ENCODE measurements at regions not wholly inside any gene's neighbourhood (a gene's known extent, or its start where the extent isn't known, plus 50 kb on each side); places are given as distances from the start of the nearest gene placed in this dataset.
A peak's percentile ranks its signal among the peaks of the same experiment; 100 is the strongest.

GRCh38 chr18:26700728-26701127 is 152.4 kb upstream of the KCTD1 start:
- H3K27ac Mint-ChIP-seq = no peak overlapping the region
- H3K4me3 Mint-ChIP-seq = no peak overlapping the region
- CTCF ChIA-PET = no interaction called here
- no peaks in the 10 kb centered on the region for H3K4me1 Mint-ChIP-seq
- no peak for DNase-seq
- H3K27me3 Mint-ChIP-seq = peaks cover 4% of the 10 kb centered on the region
- no peaks in the 10 kb centered on the region for H3K36me3 Mint-ChIP-seq
- H3K9me3 Mint-ChIP-seq = no peaks in the 10 kb centered on the region

DNA sequence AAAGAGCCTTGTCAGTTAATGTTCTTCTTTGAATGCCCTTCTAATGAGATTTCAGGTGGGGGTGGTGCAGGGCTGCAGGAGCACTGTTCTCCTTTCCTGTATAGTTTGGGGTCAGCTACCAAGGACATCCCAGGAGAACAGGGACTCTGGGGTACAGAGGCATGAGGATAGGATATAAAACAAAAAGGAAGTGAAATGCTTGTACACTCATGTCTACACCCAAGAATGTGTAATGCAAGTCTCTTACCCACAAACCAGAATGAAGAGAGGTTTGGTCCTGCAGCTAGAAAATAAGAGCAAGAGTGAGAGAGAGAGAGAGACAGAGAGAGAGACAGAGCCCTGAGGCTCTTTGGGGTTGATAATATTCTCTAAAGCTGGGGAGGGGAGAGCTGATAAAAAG is 151.8 kb upstream of the KCTD1 start:
- Mint-ChIP-seq H3K27me3 (peaks cover 4% of the 10 kb centered on the region), H3K4me3 (no peak overlapping the region), H3K9me3 (no peaks in the 10 kb centered on the region), H3K36me3 (no peaks in the 10 kb centered on the region), H3K27ac (no peak overlapping the region), H3K4me1 (no peaks in the 10 kb centered on the region)
- DNase-seq = no peak
- CTCF ChIA-PET = no interaction called here

GRCh38 chr18:26697186-26697884 is 149.0 kb upstream of the KCTD1 start:
- CTCF ChIA-PET = no interaction called here
- no peaks in the 10 kb centered on the region for H3K27me3 Mint-ChIP-seq
- H3K27ac Mint-ChIP-seq = no peak overlapping the region
- H3K4me1 Mint-ChIP-seq = no peaks in the 10 kb centered on the region
- no peak for DNase-seq
- H3K9me3 Mint-ChIP-seq = no peaks in the 10 kb centered on the region
- H3K36me3 Mint-ChIP-seq = no peaks in the 10 kb centered on the region
- H3K4me3 Mint-ChIP-seq = no peak overlapping the region

DNA sequence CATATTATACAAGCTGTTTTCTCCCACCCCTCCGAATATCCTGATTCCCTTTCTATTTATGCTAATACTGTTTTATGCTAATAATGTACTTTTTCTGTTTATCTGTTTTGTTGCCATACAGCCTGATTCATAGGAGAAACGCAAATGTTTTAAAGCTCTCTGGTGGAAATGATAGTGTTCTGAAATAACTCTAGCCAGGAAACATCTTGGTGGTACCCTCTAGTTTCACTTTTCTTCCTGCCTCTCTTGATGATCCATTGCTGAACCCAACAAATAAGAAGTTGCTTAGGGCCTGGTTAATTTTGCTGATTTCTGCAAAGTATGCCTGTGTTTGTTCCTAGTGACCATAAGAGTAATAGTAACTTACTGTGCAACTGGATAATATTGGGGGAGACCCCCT is 148.4 kb upstream of the KCTD1 start:
- Mint-ChIP-seq H3K9me3 (no peaks in the 10 kb centered on the region), H3K4me3 (no peak overlapping the region), H3K4me1 (no peaks in the 10 kb centered on the region), H3K27ac (no peak overlapping the region), H3K36me3 (no peaks in the 10 kb centered on the region), H3K27me3 (no peaks in the 10 kb centered on the region)
- CTCF ChIA-PET = no interaction called here
- DNase-seq = no peak

DNA sequence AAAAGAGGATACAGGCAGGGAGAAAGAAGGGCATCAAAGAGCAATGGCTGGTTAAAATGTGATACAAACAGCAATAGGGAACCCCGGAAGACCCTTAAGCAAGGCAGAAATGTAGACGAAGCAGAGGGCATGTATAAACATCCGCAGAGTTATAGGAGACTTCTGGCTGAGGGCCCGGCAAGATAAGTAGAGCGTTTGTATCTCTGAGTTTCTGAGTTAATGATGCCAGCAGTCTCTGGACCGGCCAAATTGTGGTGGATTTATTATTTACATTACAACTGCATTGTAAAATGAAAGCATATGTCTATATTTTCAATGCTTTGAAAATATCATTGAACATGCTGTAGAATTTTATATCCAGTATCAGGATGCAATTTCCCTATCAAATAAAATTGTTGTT is 148.0 kb upstream of the KCTD1 start:
- DNase-seq = no peak
- Mint-ChIP-seq H3K4me3 (no peak overlapping the region), H3K4me1 (no peaks in the 10 kb centered on the region), H3K9me3 (peaks cover 4% of the 10 kb centered on the region), H3K36me3 (no peaks in the 10 kb centered on the region), H3K27ac (no peak overlapping the region), H3K27me3 (no peaks in the 10 kb centered on the region)
- CTCF ChIA-PET = no interaction called here

DNA sequence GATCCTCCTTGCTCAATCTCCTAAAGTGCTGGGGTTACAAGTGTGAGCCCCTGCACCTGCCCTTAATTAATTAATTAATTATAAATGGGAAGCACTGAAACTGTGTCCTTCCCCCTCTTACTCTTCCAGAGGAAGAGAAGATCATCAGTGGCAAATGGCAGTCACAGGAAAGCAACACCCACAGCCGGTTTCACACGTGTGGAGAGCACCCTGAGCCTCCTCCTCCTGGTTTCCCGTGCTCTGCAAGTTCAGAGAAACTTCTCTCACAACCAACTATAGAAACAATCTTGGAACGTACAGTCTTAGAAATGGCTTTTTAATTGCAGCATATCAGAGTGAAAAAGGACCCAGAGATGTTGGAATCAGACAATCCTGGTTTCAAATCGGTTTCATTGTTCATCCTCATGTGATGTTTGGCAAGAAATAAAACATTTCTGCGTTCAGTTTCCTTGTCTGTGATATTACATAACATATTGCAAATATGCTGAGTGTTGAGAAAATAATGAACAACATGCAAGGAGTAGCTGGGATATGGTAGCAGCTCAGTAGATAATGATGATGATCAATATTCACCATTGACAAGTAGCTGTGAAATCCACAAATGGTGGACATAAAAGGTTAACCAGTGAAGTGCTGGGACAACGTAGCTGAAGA is 141.0 kb upstream of the KCTD1 start:
- H3K4me1 Mint-ChIP-seq = no peaks in the 10 kb centered on the region
- no peaks in the 10 kb centered on the region for H3K27me3 Mint-ChIP-seq
- CTCF ChIA-PET = interaction anchor here (0.5 kb wide), 1 partner anchor 769 kb away, joined by 3 read pairs; no protein-coding TSS in a partner anchor
- H3K27ac Mint-ChIP-seq = no peak overlapping the region
- no peak overlapping the region for H3K4me3 Mint-ChIP-seq
- peaks cover 4% of the 10 kb centered on the region for H3K9me3 Mint-ChIP-seq
- H3K36me3 Mint-ChIP-seq = no peaks in the 10 kb centered on the region
- no peak for DNase-seq

GRCh38 chr18:26686532-26686931 is 138.2 kb upstream of the KCTD1 start:
- DNase-seq = no peak
- Mint-ChIP-seq H3K4me1 (no peaks in the 10 kb centered on the region), H3K4me3 (no peak overlapping the region), H3K36me3 (no peaks in the 10 kb centered on the region), H3K9me3 (peaks cover 2% of the 10 kb centered on the region), H3K27me3 (no peaks in the 10 kb centered on the region), H3K27ac (no peak overlapping the region)
- CTCF ChIA-PET = no interaction called here

- DNase-seq = no peak
- Mint-ChIP-seq H3K27me3 (no peaks in the 10 kb centered on the region), H3K36me3 (no peaks in the 10 kb centered on the region), H3K9me3 (no peaks in the 10 kb centered on the region), H3K4me1 (no peaks in the 10 kb centered on the region), H3K27ac (no peak overlapping the region), H3K4me3 (no peak overlapping the region)
- CTCF ChIA-PET = no interaction called here
Observed at GRCh38 chr18:26685438-26686157, 137.2 kb upstream of the KCTD1 start.

GRCh38 chr18:26677957-26678356 is 129.6 kb upstream of the KCTD1 start:
- CTCF ChIA-PET = no interaction called here
- no peaks in the 10 kb centered on the region for H3K9me3 Mint-ChIP-seq

DNA sequence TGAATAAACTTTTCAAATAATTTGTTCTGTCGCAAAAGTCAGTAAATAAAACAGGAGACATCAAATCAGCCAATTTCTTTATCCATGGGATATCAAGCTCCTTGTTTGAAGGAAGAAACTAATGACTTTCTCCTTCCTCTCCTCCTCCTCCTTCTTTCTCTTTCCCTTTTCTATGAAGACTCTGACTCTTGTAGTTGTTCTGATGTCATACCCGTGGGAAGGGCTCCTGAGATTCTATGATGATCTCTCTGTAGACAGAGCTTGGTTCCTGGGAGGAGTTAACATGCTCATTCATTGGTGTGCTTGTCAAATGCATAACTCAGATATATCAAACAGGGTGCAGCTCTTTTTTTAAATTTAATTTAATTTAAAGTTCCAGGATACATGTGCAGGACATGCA is 118.7 kb upstream of the KCTD1 start:
- no peaks in the 10 kb centered on the region for H3K9me3 Mint-ChIP-seq
- CTCF ChIA-PET = no interaction called here
- H3K27me3 Mint-ChIP-seq = peaks cover 16% of the 10 kb centered on the region
- H3K36me3 Mint-ChIP-seq = no peaks in the 10 kb centered on the region
- no peak overlapping the region for H3K4me3 Mint-ChIP-seq
- no peak overlapping the region for H3K27ac Mint-ChIP-seq
- H3K4me1 Mint-ChIP-seq = no peaks in the 10 kb centered on the region
- DNase-seq = no peak

More at GRCh38 chr18:26677957-26678356, 129.6 kb upstream of the KCTD1 start:
- H3K27ac Mint-ChIP-seq = no peak overlapping the region
- peaks cover 3% of the 10 kb centered on the region for H3K27me3 Mint-ChIP-seq
- no peaks in the 10 kb centered on the region for H3K36me3 Mint-ChIP-seq
- no peak for DNase-seq
- H3K4me3 Mint-ChIP-seq = no peak overlapping the region
- H3K4me1 Mint-ChIP-seq = no peaks in the 10 kb centered on the region

- no peak overlapping the region for H3K4me3 Mint-ChIP-seq
- peaks cover 29% of the 10 kb centered on the region for H3K27me3 Mint-ChIP-seq
- no peaks in the 10 kb centered on the region for H3K9me3 Mint-ChIP-seq
- no peak for DNase-seq
- CTCF ChIA-PET = interaction anchor here (1.2 kb wide), 1 partner anchor 47 kb away, joined by 3 read pairs; no protein-coding TSS in a partner anchor
- H3K36me3 Mint-ChIP-seq = no peaks in the 10 kb centered on the region
- H3K27ac Mint-ChIP-seq = no peak overlapping the region
- H3K4me1 Mint-ChIP-seq = no peaks in the 10 kb centered on the region
Observed at GRCh38 chr18:26662996-26663395, 114.6 kb upstream of the KCTD1 start.

GRCh38 chr18:26657631-26658581 is 109.6 kb upstream of the KCTD1 start:
- Mint-ChIP-seq H3K9me3 (no peaks in the 10 kb centered on the region), H3K27me3 (peaks cover 64% of the 10 kb centered on the region), H3K4me1 (peaks cover 14% of the 10 kb centered on the region), H3K27ac (no peak overlapping the region), H3K36me3 (peaks cover 6% of the 10 kb centered on the region), H3K4me3 (peak overlapping the region; percentile 70)
- CTCF ChIA-PET = no interaction called here
- no peak for DNase-seq

DNA sequence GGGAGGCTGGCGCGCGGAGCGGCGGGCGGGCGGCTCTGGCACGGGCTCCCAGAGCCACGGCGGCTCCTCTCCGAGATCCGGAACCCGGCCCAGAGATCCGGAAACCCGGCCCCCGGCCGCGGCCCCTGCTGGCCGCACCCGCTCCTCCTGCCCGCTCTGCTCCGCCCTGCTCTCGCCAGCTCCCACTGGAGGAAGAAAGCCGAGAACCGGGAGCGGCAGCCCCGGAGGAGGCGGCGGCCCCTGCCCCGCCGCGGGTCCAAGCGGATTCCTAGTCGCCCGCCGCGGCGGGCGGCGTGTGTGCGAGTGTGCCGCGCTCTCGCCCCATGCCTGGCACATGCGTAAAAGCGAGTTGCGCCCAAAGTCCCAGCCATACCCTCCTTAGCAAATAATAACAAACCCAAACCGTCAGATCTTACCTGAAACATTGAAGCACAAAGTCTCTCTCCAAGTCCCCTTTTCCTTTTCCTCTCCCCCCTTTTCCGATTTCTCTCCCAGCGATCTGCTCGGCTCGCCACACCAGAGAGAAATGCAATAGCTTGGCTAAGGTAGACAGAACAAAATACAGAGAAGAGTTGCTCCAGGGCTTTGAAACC is 108.7 kb upstream of the KCTD1 start:
- DNase-seq = peak; percentile 26
- H3K27ac Mint-ChIP-seq = no peak overlapping the region

More for the DNA sequence above, 108.7 kb upstream of the KCTD1 start:
- peak overlapping the region; percentile 70 for H3K4me3 Mint-ChIP-seq
- H3K27me3 Mint-ChIP-seq = peaks cover 70% of the 10 kb centered on the region
- H3K36me3 Mint-ChIP-seq = peaks cover 6% of the 10 kb centered on the region
- peaks cover 14% of the 10 kb centered on the region for H3K4me1 Mint-ChIP-seq
- H3K9me3 Mint-ChIP-seq = no peaks in the 10 kb centered on the region
- CTCF ChIA-PET = interaction anchor here (0.6 kb wide), 1 partner anchor 957 kb away, joined by 3 read pairs; no protein-coding TSS in a partner anchor

Data from activated naive CD4-positive, alpha-beta T cell treated with anti-CD3 and anti-CD28 coated beads, Interleukin-2, amount 10 ng/mL, durations not matched to agents 7 days and 5 days (primary cell).